Fibroblast of mammary gland (primary cell): ENCODE measurements at regions not wholly inside any gene's neighbourhood (a gene's known extent, or its start where the extent isn't known, plus 50 kb on each side); places are given as distances from the start of the nearest gene placed in this dataset.
A peak's percentile ranks its signal among the peaks of the same experiment; 100 is the strongest.

ENCODE experiments used
- DNase-seq: peaks from one replicate; pipeline ENCODE4 v3.0.0-alpha.2; 2010; ENCODE audit warnings: low read depth
- H3K4me3 ChIP-seq: 2 replicates; pipeline ENCODE4 v1.5.1; 2011; ENCODE audit warnings: low read depth, mild to moderate bottlenecking, low read length, moderate library complexity; ENCODE audit not compliant: control insufficient read depth
- TF ChIP-seq, protein P1 (sequence below): conservative IDR thresholded peaks from 2 replicates; pipeline ENCODE4 v1.5.1; 2011; ENCODE audit warnings: low read depth, low read length, inconsistent platforms; ENCODE audit not compliant: control insufficient read depth, insufficient read depth

DNA sequence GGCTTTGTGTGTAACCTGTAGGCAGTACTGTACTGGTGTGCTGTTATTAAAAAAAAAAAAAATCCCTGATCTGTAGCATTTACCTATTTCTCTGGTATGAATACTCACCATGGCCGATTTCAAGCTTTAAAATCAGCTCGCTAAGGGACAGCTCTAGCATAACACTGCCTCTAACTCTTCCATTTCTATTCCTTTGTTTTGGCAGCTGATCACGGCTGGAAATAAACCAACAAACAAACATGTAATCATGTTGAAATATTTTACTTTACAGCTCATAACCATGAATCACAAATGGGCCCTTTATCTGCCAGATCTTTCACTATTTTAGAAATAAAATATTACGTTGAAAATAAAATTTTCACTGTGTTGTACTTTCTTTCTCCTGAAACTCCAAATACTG lies 60.5 kb upstream of the IL15 start:
- DNase-seq = peak; percentile 49
- TF ChIP-seq, protein P1, sequence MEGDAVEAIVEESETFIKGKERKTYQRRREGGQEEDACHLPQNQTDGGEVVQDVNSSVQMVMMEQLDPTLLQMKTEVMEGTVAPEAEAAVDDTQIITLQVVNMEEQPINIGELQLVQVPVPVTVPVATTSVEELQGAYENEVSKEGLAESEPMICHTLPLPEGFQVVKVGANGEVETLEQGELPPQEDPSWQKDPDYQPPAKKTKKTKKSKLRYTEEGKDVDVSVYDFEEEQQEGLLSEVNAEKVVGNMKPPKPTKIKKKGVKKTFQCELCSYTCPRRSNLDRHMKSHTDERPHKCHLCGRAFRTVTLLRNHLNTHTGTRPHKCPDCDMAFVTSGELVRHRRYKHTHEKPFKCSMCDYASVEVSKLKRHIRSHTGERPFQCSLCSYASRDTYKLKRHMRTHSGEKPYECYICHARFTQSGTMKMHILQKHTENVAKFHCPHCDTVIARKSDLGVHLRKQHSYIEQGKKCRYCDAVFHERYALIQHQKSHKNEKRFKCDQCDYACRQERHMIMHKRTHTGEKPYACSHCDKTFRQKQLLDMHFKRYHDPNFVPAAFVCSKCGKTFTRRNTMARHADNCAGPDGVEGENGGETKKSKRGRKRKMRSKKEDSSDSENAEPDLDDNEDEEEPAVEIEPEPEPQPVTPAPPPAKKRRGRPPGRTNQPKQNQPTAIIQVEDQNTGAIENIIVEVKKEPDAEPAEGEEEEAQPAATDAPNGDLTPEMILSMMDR = no peak
- no peak overlapping the region for H3K4me3 ChIP-seq

DNA sequence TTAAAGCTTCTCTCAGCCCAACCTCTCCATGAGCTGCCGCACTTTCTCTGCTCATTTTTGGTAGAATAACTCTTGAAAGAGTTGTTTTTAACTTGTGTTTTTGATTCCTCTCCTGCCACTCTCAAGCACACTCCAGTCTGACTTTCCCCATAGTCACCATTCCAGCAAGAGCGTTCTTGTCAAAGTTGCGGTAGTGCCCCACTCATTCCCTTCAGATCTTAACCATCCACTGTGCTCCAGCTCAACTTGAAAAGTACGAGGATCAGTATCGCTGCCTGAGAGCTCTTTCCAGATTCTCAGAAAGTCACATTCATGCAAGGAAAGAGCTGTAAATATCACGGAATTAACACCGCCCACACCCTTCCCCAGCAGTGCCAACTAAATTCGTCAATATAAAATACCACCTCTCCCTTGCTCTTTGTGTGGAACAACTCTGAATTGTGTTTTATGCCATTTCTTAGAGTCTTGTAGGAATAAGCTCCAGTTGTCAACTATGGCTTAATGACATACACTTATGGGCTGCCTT lies 59.7 kb upstream of the IL15 start:
- TF ChIP-seq, protein P1 = no peak
- no peak overlapping the region for H3K4me3 ChIP-seq
- DNase-seq = no peak

DNA sequence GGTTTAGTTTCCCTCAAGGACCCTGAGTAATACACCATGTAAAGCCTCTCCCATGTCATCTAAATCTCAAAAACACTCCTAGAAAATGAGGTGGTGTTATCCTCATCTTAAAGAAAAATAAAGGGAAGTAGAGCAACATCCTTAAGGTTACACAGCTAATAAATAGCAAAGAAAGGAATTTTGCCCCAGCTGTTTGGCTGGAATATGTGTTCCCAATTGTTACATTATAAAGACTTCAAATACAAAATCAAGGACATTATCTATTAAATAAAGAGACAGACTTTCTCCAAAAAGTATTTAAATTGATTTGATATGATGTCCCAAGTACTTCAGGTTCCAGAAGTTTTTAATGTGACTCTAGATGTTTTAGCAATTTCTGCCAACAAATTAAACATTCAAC lies 57.9 kb upstream of the IL15 start:
- TF ChIP-seq, protein P1 = no peak
- H3K4me3 ChIP-seq = no peak overlapping the region
- no peak for DNase-seq

DNA sequence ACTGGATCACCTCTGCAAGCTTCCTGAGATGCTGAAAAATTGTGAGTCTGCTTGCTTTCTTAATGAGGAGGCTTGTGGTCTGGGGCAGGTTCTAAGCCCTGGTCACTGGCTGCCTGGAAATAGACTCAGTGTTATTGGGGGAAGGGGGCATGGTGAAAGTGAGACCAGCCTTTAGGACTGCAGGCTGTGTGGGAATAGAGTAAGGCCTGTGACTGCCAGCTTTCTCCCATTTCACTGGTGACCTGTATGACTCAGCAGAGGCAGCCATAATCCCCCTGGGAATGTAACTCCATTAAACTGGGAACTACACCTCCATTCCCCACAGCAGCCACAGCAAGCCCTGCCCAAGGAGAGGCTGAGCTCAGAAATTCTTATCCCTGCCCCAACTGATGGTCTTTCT lies 55.9 kb upstream of the IL15 start:
- no peak for DNase-seq
- H3K4me3 ChIP-seq = no peak overlapping the region
- TF ChIP-seq, protein P1 = no peak
